Activated CD4-positive, alpha-beta memory T cell treated with anti-CD3 and anti-CD28 coated beads for 36 hours (primary cell): ENCODE measurements at regions not wholly inside any gene's neighbourhood (a gene's known extent, or its start where the extent isn't known, plus 50 kb on each side); places are given as distances from the start of the nearest gene placed in this dataset.

Source experiments
- CTCF ChIA-PET: fragments of 350-600 bp; sonication (Branson Sonifier 250); formaldehyde crosslinking; loops from one replicate; lab custom pipeline; 2021; ENCODE audit warnings: antibody characterized with exemption, inconsistent platforms; lab: Charles Lee
- POLR2A ChIA-PET: fragments of 350-600 bp; sonication (Branson Sonifier 250); formaldehyde crosslinking; loops from one replicate; lab custom pipeline; 2021; ENCODE audit warnings: antibody characterized with exemption; lab: Charles Lee
- DNase-seq: peaks from one replicate; pipeline ENCODE4 v3.0.0-alpha.2; 2020
- H3K27ac Mint-ChIP-seq: one replicate; pipeline ENCODE4 v1.8.0; 2021; ENCODE audit warnings: mixed read lengths
- H3K27me3 Mint-ChIP-seq: one replicate; pipeline ENCODE4 v1.8.0; 2021; ENCODE audit warnings: mixed read lengths
- H3K36me3 Mint-ChIP-seq: one replicate; pipeline ENCODE4 v1.8.0; 2021; ENCODE audit warnings: mixed read lengths
- H3K4me1 Mint-ChIP-seq: one replicate; pipeline ENCODE4 v1.8.0; 2021; ENCODE audit warnings: low read depth, mixed read lengths
- H3K4me3 Mint-ChIP-seq: one replicate; pipeline ENCODE4 v1.8.0; 2021; ENCODE audit warnings: mild to moderate bottlenecking, mixed read lengths
- H3K9me3 Mint-ChIP-seq: one replicate; pipeline ENCODE4 v1.8.0; 2021; ENCODE audit warnings: mixed read lengths
- intact Hi-C: fragments of 100-400 bp; cut with micrococcal nuclease; formaldehyde crosslinking; loops from one replicate; pipeline ENCODE4 v1.15.1; 2023

- no peak for DNase-seq
- POLR2A ChIA-PET, result no interaction called here
- intact Hi-C loops, result no loop called here
- Mint-ChIP-seq H3K4me3 (no peak overlapping the region), H3K9me3 (peaks cover 27% of the 10 kb centered on the region), H3K36me3 (peaks cover 2% of the 10 kb centered on the region), H3K4me1 (no peaks in the 10 kb centered on the region), H3K27me3 (peaks cover 6% of the 10 kb centered on the region), H3K27ac (no peak overlapping the region)
- CTCF ChIA-PET, result no interaction called here
Observed at GRCh38 chr10:107915215-107915610, 750.7 kb upstream of the SORCS1 start.

GRCh38 chr10:107914450-107915214, 750.1 kb upstream of the SORCS1 start:
- no peak overlapping the region for H3K27ac Mint-ChIP-seq
- no peak overlapping the region for H3K4me3 Mint-ChIP-seq
- DNase-seq, result no peak
- H3K27me3 Mint-ChIP-seq, result peaks cover 6% of the 10 kb centered on the region
- peaks cover 2% of the 10 kb centered on the region for H3K36me3 Mint-ChIP-seq
- CTCF ChIA-PET, result no interaction called here
- intact Hi-C loops, result no loop called here
- H3K9me3 Mint-ChIP-seq, result peaks cover 22% of the 10 kb centered on the region
- H3K4me1 Mint-ChIP-seq, result no peaks in the 10 kb centered on the region
- POLR2A ChIA-PET, result no interaction called here

- no peak overlapping the region for H3K4me3 Mint-ChIP-seq
Observed at GRCh38 chr10:107913317-107914294, 749.1 kb upstream of the SORCS1 start.

GRCh38 chr10:107901076-107901475, 736.6 kb upstream of the SORCS1 start:
- no peaks in the 10 kb centered on the region for H3K4me1 Mint-ChIP-seq
- no peak overlapping the region for H3K27ac Mint-ChIP-seq
- no peaks in the 10 kb centered on the region for H3K27me3 Mint-ChIP-seq
- no peak for DNase-seq
- peaks cover 16% of the 10 kb centered on the region for H3K9me3 Mint-ChIP-seq
- H3K36me3 Mint-ChIP-seq, result no peaks in the 10 kb centered on the region
- ChIA-PET CTCF (no interaction called here), POLR2A (no interaction called here)
- no peak overlapping the region for H3K4me3 Mint-ChIP-seq
- intact Hi-C loops, result no loop called here

More at GRCh38 chr10:107913317-107914294, 749.1 kb upstream of the SORCS1 start:
- peaks cover 6% of the 10 kb centered on the region for H3K27me3 Mint-ChIP-seq
- no peaks in the 10 kb centered on the region for H3K4me1 Mint-ChIP-seq
- peaks cover 15% of the 10 kb centered on the region for H3K9me3 Mint-ChIP-seq
- CTCF ChIA-PET, result no interaction called here
- intact Hi-C loops, result no loop called here
- POLR2A ChIA-PET, result no interaction called here
- H3K27ac Mint-ChIP-seq, result no peak overlapping the region
- peaks cover 2% of the 10 kb centered on the region for H3K36me3 Mint-ChIP-seq
- no peak for DNase-seq

GRCh38 chr10:107900131-107900530, 735.6 kb upstream of the SORCS1 start:
- intact Hi-C loops, result no loop called here

GRCh38 chr10:107899502-107900062, 735.1 kb upstream of the SORCS1 start:
- intact Hi-C loops, result no loop called here
- H3K4me3 Mint-ChIP-seq, result no peak overlapping the region
- peaks cover 19% of the 10 kb centered on the region for H3K9me3 Mint-ChIP-seq

More at GRCh38 chr10:107900131-107900530, 735.6 kb upstream of the SORCS1 start:
- H3K27me3 Mint-ChIP-seq, result no peaks in the 10 kb centered on the region
- no peak overlapping the region for H3K27ac Mint-ChIP-seq
- no peak overlapping the region for H3K4me3 Mint-ChIP-seq
- H3K36me3 Mint-ChIP-seq, result no peaks in the 10 kb centered on the region
- CTCF ChIA-PET, result no interaction called here
- no peak for DNase-seq
- H3K9me3 Mint-ChIP-seq, result peaks cover 19% of the 10 kb centered on the region
- no peaks in the 10 kb centered on the region for H3K4me1 Mint-ChIP-seq
- POLR2A ChIA-PET, result no interaction called here

GRCh38 chr10:107899075-107899474, 734.6 kb upstream of the SORCS1 start:
- Mint-ChIP-seq H3K27me3 (no peaks in the 10 kb centered on the region), H3K36me3 (no peaks in the 10 kb centered on the region), H3K9me3 (peaks cover 19% of the 10 kb centered on the region), H3K4me1 (no peaks in the 10 kb centered on the region), H3K27ac (no peak overlapping the region), H3K4me3 (no peak overlapping the region)
- ChIA-PET CTCF (no interaction called here), POLR2A (no interaction called here)
- no peak for DNase-seq
- intact Hi-C loops, result no loop called here

More at GRCh38 chr10:107899502-107900062, 735.1 kb upstream of the SORCS1 start:
- no peaks in the 10 kb centered on the region for H3K36me3 Mint-ChIP-seq
- no peak for DNase-seq
- H3K27ac Mint-ChIP-seq, result no peak overlapping the region
- H3K27me3 Mint-ChIP-seq, result no peaks in the 10 kb centered on the region
- POLR2A ChIA-PET, result no interaction called here
- CTCF ChIA-PET, result no interaction called here
- H3K4me1 Mint-ChIP-seq, result no peaks in the 10 kb centered on the region

- ChIA-PET CTCF (no interaction called here), POLR2A (no interaction called here)
- Mint-ChIP-seq H3K9me3 (peaks cover 19% of the 10 kb centered on the region), H3K27me3 (no peaks in the 10 kb centered on the region), H3K4me3 (no peak overlapping the region), H3K4me1 (no peaks in the 10 kb centered on the region), H3K27ac (no peak overlapping the region), H3K36me3 (no peaks in the 10 kb centered on the region)
- intact Hi-C loops, result no loop called here
- no peak for DNase-seq
Observed at GRCh38 chr10:107898392-107898791, 733.9 kb upstream of the SORCS1 start.

GRCh38 chr10:107894516-107894915, 730.0 kb upstream of the SORCS1 start:
- no peaks in the 10 kb centered on the region for H3K27me3 Mint-ChIP-seq
- no peaks in the 10 kb centered on the region for H3K4me1 Mint-ChIP-seq
- intact Hi-C loops, result no loop called here
- CTCF ChIA-PET, result no interaction called here
- H3K4me3 Mint-ChIP-seq, result no peak overlapping the region
- no peak for DNase-seq
- POLR2A ChIA-PET, result no interaction called here
- H3K27ac Mint-ChIP-seq, result no peak overlapping the region
- no peaks in the 10 kb centered on the region for H3K36me3 Mint-ChIP-seq
- H3K9me3 Mint-ChIP-seq, result peaks cover 12% of the 10 kb centered on the region

GRCh38 chr10:107889105-107889504, 724.6 kb upstream of the SORCS1 start:
- POLR2A ChIA-PET, result no interaction called here
- CTCF ChIA-PET, result no interaction called here
- Mint-ChIP-seq H3K27me3 (no peaks in the 10 kb centered on the region), H3K9me3 (peaks cover 33% of the 10 kb centered on the region), H3K36me3 (no peaks in the 10 kb centered on the region), H3K4me3 (no peak overlapping the region), H3K4me1 (no peaks in the 10 kb centered on the region), H3K27ac (no peak overlapping the region)
- DNase-seq, result no peak
- intact Hi-C loops, result no loop called here

- POLR2A ChIA-PET, result no interaction called here
- Mint-ChIP-seq H3K4me3 (no peak overlapping the region), H3K36me3 (no peaks in the 10 kb centered on the region), H3K27me3 (no peaks in the 10 kb centered on the region), H3K4me1 (no peaks in the 10 kb centered on the region), H3K27ac (no peak overlapping the region), H3K9me3 (peaks cover 26% of the 10 kb centered on the region)
- intact Hi-C loops, result no loop called here
- CTCF ChIA-PET, result no interaction called here
- no peak for DNase-seq
Observed at GRCh38 chr10:107880185-107880584, 715.7 kb upstream of the SORCS1 start.

GRCh38 chr10:107873007-107873406, 708.5 kb upstream of the SORCS1 start:
- ChIA-PET CTCF (no interaction called here), POLR2A (no interaction called here)
- intact Hi-C loops, result no loop called here
- Mint-ChIP-seq H3K36me3 (no peaks in the 10 kb centered on the region), H3K9me3 (peaks cover 18% of the 10 kb centered on the region), H3K4me1 (no peaks in the 10 kb centered on the region), H3K4me3 (no peak overlapping the region), H3K27me3 (no peaks in the 10 kb centered on the region), H3K27ac (no peak overlapping the region)
- no peak for DNase-seq
